LNCAP (cell line): ENCODE measurements at regions not wholly inside any gene's neighbourhood (a gene's known extent, or its start where the extent isn't known, plus 50 kb on each side); places are given as distances from the start of the nearest gene placed in this dataset.

ENCODE experiments used
- TF ChIP-seq, protein P1 (sequence below): fragments of 450-650 bp; IDR thresholded peaks from 2 replicates; pipeline ENCODE4 v1.5.1; 2017; ENCODE audit warnings: mild to moderate bottlenecking

DNA sequence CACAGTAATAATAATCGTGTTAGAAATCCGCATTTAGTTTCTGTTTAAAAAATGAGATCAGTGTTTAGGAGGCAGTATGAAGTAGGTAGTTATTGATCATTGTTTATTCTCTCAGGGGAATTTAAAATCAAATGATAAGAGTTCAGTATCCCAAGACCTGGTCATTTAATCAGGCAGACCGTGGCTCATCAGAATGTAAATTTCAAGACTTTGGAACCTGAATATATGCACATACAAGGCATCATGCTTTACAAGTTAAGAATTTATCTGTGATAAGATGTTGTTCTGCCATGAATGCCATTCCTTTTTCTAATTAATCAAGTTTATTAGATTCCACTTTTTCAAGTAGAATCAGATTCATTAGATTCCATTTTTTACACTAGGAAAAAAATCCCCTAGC, 133.5 kb upstream of the MAOA start:
- TF ChIP-seq, protein P1, sequence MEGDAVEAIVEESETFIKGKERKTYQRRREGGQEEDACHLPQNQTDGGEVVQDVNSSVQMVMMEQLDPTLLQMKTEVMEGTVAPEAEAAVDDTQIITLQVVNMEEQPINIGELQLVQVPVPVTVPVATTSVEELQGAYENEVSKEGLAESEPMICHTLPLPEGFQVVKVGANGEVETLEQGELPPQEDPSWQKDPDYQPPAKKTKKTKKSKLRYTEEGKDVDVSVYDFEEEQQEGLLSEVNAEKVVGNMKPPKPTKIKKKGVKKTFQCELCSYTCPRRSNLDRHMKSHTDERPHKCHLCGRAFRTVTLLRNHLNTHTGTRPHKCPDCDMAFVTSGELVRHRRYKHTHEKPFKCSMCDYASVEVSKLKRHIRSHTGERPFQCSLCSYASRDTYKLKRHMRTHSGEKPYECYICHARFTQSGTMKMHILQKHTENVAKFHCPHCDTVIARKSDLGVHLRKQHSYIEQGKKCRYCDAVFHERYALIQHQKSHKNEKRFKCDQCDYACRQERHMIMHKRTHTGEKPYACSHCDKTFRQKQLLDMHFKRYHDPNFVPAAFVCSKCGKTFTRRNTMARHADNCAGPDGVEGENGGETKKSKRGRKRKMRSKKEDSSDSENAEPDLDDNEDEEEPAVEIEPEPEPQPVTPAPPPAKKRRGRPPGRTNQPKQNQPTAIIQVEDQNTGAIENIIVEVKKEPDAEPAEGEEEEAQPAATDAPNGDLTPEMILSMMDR: no peak

DNA sequence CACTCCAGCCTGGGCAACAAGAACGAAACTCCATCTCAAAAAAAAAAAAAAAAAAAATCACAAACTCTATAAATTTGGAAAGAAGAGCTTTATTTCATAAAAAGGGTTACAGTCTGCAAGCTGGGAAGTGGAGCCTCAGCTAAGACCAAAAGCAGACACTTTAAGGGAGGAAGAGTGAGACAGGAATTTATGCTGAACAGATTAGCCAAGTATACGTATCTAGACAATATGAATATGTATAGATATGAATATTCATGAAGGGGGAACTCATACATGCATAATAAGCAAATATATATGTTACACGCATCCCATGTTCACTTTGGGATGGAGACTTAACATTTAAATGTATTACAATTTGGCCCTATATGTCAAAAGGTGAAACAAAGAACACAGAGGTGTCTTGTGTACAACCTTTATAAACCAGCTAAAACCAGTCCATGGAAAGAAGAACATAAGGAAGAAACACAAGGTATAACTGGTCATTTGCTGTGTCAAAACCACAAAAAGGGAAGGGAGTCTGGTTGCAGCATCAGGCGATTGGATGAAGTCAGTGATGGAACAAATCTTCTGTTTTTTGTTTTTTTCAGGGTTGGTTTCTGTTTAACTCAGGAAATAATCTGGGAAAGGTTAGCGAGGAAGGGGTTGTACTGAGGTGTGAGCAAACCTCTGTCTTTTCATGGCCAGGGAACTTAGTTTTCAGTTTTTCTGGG, 130.0 kb upstream of the MAOA start:
- TF ChIP-seq, protein P1: no peak

DNA sequence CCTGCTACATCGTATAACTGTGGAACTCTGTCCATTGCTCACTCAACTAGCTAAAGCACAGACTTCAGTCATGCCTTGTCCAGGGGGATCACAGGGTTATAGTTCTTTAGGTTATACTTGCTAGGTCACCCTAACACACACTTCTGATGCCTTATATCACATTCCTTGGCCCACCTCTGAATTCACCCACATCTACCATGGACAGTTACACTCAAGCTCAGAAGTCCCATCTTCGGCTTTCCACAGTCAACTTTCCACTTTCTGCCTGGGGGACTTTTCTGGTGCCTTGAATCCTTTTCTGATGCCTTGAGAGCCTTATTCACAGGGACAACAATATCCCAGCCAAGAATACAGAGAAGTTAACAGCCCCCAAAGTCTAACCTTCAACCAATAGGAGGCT, 129.2 kb upstream of the MAOA start:
- TF ChIP-seq, protein P1: no peak

DNA sequence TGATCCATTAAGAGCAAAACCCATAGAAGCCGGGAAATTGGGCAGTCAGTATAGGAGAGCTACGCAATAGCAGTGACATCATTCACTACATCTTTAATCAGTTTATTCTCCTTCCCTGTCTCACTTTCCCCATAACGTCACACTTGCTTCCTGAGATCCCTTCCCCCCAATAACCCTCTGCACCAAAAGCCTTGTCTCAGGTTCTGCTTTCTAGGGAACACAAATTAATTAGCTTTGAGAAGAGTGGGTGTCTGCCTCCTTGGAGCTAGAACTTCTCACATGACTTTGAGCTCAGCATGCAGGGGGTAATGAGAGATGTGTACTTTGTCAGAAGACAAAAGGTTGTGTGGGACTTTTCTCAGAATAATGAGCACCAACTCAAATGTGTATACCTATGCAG, 128.3 kb upstream of the MAOA start:
- TF ChIP-seq, protein P1: no peak

DNA sequence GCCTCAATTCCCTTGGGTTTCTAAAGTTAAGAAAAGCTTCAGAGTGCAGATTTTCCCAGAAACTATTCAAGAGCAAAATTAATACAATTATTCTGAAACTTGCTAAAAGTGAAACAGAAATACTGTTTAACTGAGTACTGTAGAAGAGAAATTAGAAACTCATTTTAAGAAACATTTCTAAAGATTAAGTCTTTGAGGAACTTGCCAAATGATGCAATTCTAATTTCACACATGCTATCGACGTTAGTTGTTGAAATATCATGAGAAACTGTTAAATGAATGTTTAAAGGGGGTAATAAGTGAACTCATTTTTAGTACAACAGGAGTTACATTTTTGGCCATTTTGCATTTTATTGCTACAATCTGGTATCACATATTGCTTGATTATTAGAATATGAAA, 125.3 kb upstream of the MAOA start:
- TF ChIP-seq, protein P1: no peak

DNA sequence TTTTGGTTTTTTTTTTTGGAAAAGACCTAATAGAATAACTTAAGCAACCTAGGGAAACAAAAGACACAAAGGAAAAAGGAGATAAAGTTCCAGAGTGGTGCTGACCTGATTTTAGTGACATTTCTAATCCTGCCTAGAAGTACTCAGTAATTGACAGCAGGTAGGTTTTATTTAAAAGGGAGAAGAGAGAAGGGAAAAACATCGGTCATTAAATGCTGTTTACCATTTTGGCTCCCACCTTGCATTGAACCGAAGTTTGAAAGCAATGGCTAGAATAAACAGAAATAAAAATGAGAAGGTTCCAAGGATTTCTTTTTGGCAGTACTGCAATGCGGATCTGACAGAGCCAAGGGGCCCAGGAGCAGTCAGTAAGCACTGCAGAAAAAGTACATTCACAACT, 115.8 kb upstream of the MAOA start:
- TF ChIP-seq, protein P1: no peak

DNA sequence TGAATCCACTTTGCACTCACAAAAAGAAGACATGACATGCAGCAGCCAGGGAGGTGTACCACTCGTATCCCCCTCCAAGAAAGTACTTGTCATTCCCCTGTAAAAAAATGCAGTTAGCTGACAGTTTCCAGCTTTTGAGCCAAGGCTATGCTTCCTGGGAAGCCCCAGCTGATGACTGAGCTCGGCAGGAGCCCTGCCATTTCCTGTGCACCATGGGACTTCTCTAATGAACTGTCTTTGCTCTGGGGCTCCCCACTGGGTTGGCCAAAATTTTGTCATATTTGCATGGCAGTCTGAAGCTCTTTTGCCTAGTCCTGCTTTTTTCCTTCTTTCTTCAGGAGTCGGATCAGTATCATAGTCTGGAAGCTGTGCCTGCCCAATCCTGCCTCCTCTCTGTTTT, 104.5 kb upstream of the MAOA start:
- TF ChIP-seq, protein P1: no peak

DNA sequence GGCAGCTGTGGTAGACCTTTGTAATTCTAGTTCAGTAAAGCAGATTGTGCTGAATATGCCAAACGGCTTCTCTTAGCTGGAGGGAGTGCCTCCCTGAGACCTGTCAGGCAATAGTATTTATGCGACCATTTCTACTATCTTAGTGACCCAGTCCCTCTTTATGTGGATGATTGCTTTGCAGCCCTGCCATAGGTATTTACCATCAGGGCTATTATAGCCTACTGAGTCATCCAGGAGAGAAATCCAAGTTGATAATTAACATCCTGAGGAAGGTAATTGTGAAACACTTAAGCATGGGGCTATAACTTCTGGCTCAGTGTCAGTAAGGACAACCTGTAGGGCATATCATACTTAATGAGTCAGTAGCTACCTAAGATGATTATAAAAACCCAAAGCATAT, 103.9 kb upstream of the MAOA start:
- TF ChIP-seq, protein P1: no peak
